Breast epithelium (tissue), 3 donors: ENCODE measurements at regions not wholly inside any gene's neighbourhood (a gene's known extent, or its start where the extent isn't known, plus 50 kb on each side); places are given as distances from the start of the nearest gene placed in this dataset.

Experiments used
- CTCF ChIP-seq, 3 donors: fragments of 450-650 bp; IDR thresholded peaks; one replicate each; pipeline ENCODE4 v1.5.1; 2016 to 2017; ENCODE audit warnings: antibody characterized with exemption in 3 of 3, mild to moderate bottlenecking in 3 of 3, moderate library complexity in 3 of 3
- POLR2A ChIP-seq: fragments of 450-650 bp; IDR thresholded peaks from one replicate; pipeline ENCODE4 v1.6.1; 2016; ENCODE audit warnings: antibody characterized with exemption, mild to moderate bottlenecking, moderate library complexity
- POLR2AphosphoS5 ChIP-seq, 3 donors: sonication (generic); formaldehyde crosslinking; IDR thresholded peaks; one replicate each; pipeline ENCODE4 v1.6.1; 2017; ENCODE audit warnings: antibody characterized with exemption in 3 of 3

DNA sequence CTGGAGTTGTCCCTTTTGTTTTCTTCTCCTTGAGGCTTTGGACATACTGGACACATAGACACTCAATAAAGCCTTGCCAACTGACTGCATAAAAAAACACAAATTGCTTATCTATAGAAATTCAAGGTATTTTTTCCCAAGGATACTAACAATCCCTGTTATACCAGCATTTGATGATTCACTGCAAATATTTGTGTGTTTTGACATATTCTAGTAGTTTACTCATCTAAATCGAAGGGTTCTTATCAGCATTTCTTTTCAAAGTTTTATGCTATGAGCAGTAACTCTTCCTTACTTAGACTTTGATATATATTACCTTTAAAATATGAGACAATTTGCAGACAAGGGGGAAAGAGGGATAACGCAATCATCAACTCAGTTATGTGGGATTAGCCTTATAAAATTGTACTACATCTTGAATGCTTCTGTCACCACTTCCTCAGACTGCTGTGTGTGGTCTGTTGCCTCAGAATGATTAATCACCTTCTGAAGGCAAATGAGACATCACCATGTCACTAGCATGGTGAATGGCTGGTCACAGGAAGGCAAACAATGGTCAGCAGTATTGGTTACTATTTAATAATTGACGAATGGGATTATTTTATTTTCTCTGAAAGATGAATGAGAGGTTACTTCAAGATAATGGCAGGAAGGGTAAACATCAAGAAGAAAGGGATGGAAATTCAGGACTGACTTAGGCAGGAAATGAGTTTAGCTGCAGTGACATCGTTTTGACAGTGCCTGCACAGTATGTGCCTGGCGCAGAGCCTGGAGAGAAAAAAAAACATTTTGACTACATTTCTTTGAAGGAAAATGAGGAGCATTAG lies 544.3 kb upstream of the CNKSR2 start:
- TF ChIP-seq CTCF (IDR thresholded peaks at IDR 0.05) (no peak), POLR2A (no peak), POLR2AphosphoS5 (IDR thresholded peaks at IDR 0.05) (no peak)
